GM12878 (cell line): ENCODE measurements at regions not wholly inside any gene's neighbourhood (a gene's known extent, or its start where the extent isn't known, plus 50 kb on each side); places are given as distances from the start of the nearest gene placed in this dataset.
"Not testable (repeated sequence)": the region's sequence is repeated elsewhere in the genome, so short reads cannot be mapped to it uniquely, and the experiment has no call there.

Source experiments
- BACH1 ChIP-seq: fragments of 450-650 bp; IDR thresholded peaks from 2 replicates; pipeline ENCODE4 v1.6.1; 2017; ENCODE audit warnings: mild to moderate bottlenecking, borderline replicate concordance
- CTCF ChIP-seq, 3 experiments: IDR thresholded peaks in 2 of 3; conservative IDR thresholded peaks in 1 of 3; 2 replicates each; pipeline ENCODE4 v1.5.1; 2011; ENCODE audit warnings: low read depth in 3 of 3, low read length in 3 of 3, mild to moderate bottlenecking in 3 of 3, control low read depth in 2 of 3, moderate library complexity in 2 of 3, inconsistent platforms in 1 of 3, mixed read lengths in 1 of 3; ENCODE audit not compliant: control insufficient read depth in 2 of 3, insufficient read depth in 1 of 3; ENCODE audit errors: extremely low read depth in 1 of 3
- SP1 ChIP-seq: IDR thresholded peaks from one replicate; pipeline ENCODE4 v1.6.1; 2011; ENCODE audit warnings: low read depth, low read length

GRCh38 chr1:146278758-146279157 lies 49.9 kb upstream of the NOTCH2NLA start:
- not testable (repeated sequence) for TF ChIP-seq BACH1; CTCF (IDR thresholded peaks at IDR 0.05 in 2 of 3, conservative IDR thresholded peaks at IDR 0.05 in 1 of 3; ENCODE audit: control insufficient read depth in 2 of 3, extremely low read depth in 1 of 3, insufficient read depth in 1 of 3, low read depth in 3 of 3, low read length in 3 of 3); SP1
